ENCODE measurements at regions not wholly inside any gene's neighbourhood (a gene's known extent, or its start where the extent isn't known, plus 50 kb on each side); places are given as distances from the start of the nearest gene placed in this dataset.
"Not testable (repeated sequence)": the region's sequence is repeated elsewhere in the genome, so short reads cannot be mapped to it uniquely, and the experiment has no call there.

GRCh38 chr13:89322466-89322865 lies 1651.3 kb downstream of the SLITRK5 start:
- DNase-seq (ENCODE audit: low read depth in 2 of 2): no peak

GRCh38 chr13:89324582-89324981 lies 1653.4 kb downstream of the SLITRK5 start:
- no peak for DNase-seq (ENCODE audit: low read depth in 2 of 2)

GRCh38 chr13:89343165-89343564 lies 1672.0 kb downstream of the SLITRK5 start:
- DNase-seq (ENCODE audit: low read depth in 2 of 2): no peak

- DNase-seq (ENCODE audit: low read depth in 2 of 2): no peak
Measured at GRCh38 chr13:89352384-89352783, 1681.2 kb downstream of the SLITRK5 start.

- no peak for DNase-seq (ENCODE audit: low read depth in 2 of 2)
Measured at GRCh38 chr13:89361909-89362308, 1690.7 kb downstream of the SLITRK5 start.

- no peak for DNase-seq (ENCODE audit: low read depth in 2 of 2)
Measured at GRCh38 chr13:89363144-89363543, 1692.0 kb downstream of the SLITRK5 start.

GRCh38 chr13:89372193-89372592 lies 1701.0 kb downstream of the SLITRK5 start:
- no peak for DNase-seq (ENCODE audit: low read depth in 2 of 2)

GRCh38 chr13:89375839-89376238 lies 1704.7 kb downstream of the SLITRK5 start:
- no peak for DNase-seq (ENCODE audit: low read depth in 2 of 2)

GRCh38 chr13:89380101-89380500 lies 1708.9 kb downstream of the SLITRK5 start:
- DNase-seq (ENCODE audit: low read depth in 2 of 2): no peak

- DNase-seq (ENCODE audit: low read depth in 2 of 2): no peak
Measured at GRCh38 chr13:89382981-89383380, 1711.8 kb downstream of the SLITRK5 start.

- DNase-seq (ENCODE audit: low read depth in 2 of 2): no peak
Measured at GRCh38 chr13:89383891-89384290, 1712.7 kb downstream of the SLITRK5 start.

GRCh38 chr13:89393758-89394304 lies 1722.7 kb downstream of the SLITRK5 start:
- no peak for DNase-seq (ENCODE audit: low read depth in 2 of 2)

GRCh38 chr13:89401264-89401675 lies 1730.1 kb downstream of the SLITRK5 start:
- DNase-seq (ENCODE audit: low read depth in 2 of 2): no peak

- DNase-seq (ENCODE audit: low read depth in 2 of 2): no peak
Measured at GRCh38 chr13:89402211-89402610, 1731.0 kb downstream of the SLITRK5 start.

- DNase-seq (ENCODE audit: low read depth in 2 of 2): not testable (repeated sequence)
Measured at GRCh38 chr13:89406096-89406495, 1734.9 kb downstream of the SLITRK5 start.

GRCh38 chr13:89407357-89407756 lies 1736.2 kb downstream of the SLITRK5 start:
- no peak for DNase-seq (ENCODE audit: low read depth in 2 of 2)

GRCh38 chr13:89432997-89433396 lies 1761.8 kb downstream of the SLITRK5 start:
- DNase-seq (ENCODE audit: low read depth in 2 of 2): no peak

- DNase-seq (ENCODE audit: low read depth in 2 of 2): not testable (repeated sequence)
Measured at GRCh38 chr13:89434624-89435023, 1763.5 kb downstream of the SLITRK5 start.

GRCh38 chr13:89454681-89455080 lies 1783.5 kb downstream of the SLITRK5 start:
- DNase-seq (ENCODE audit: low read depth in 2 of 2): no peak

- no peak for DNase-seq (ENCODE audit: low read depth in 2 of 2)
Measured at GRCh38 chr13:89455225-89455624, 1784.1 kb downstream of the SLITRK5 start.

- no peak for DNase-seq (ENCODE audit: low read depth in 2 of 2)
Measured at GRCh38 chr13:89455741-89456140, 1784.6 kb downstream of the SLITRK5 start.

- DNase-seq (ENCODE audit: low read depth in 2 of 2): no peak
Measured at GRCh38 chr13:89457977-89458376, 1786.8 kb downstream of the SLITRK5 start.

GRCh38 chr13:89458456-89458855 lies 1787.3 kb downstream of the SLITRK5 start:
- no peak for DNase-seq (ENCODE audit: low read depth in 2 of 2)

- not testable (repeated sequence) for DNase-seq (ENCODE audit: low read depth in 2 of 2)
Measured at GRCh38 chr13:89460895-89461294, 1789.7 kb downstream of the SLITRK5 start.

Measured in stimulated activated CD4-positive, alpha-beta T cell treated with anti-CD3 and anti-CD28 coated beads, Interleukin-12 subunit alpha, Interleukin-12 subunit beta, amount 100 ng/mL, for 24 hours (primary cell).